ENCODE measurements at regions not wholly inside any gene's neighbourhood (a gene's known extent, or its start where the extent isn't known, plus 50 kb on each side); places are given as distances from the start of the nearest gene placed in this dataset.

GRCh38 chr9:17863213-17863883 lies 284.5 kb downstream of the SH3GL2 start:
- POLR2A ChIA-PET = no interaction called here
- no peak for DNase-seq (ENCODE audit: low read depth in 1 of 2, low spot score in 1 of 2)
- H3K4me1 ChIP-seq = no peaks in the 10 kb centered on the region
- no peak overlapping the region for H3K27ac ChIP-seq
- no peaks in the 10 kb centered on the region for H3K9me3 ChIP-seq
- H3K4me2 ChIP-seq = no peak overlapping the region
- H3K4me3 ChIP-seq = no peak overlapping the region
- TF ChIP-seq E2F6 (IDR thresholded peaks at IDR 0.05; ENCODE audit: borderline replicate concordance, low read depth) (no peak), RNF2 (IDR thresholded peaks at IDR 0.05; ENCODE audit: borderline replicate concordance, low read depth) (no peak), REST (IDR thresholded peaks at IDR 0.05) (no peak), CBX8 (IDR thresholded peaks at IDR 0.05) (no peak), ESRRA (IDR thresholded peaks at IDR 0.05; ENCODE audit: borderline replicate concordance, low read length) (no peak), HMGXB4 (CRISPR knock-in tag; IDR thresholded peaks at IDR 0.05; ENCODE audit: borderline replicate concordance) (no peak), MAZ (IDR thresholded peaks at IDR 0.05; ENCODE audit: borderline replicate concordance, low read depth, low read length) (no peak), HDAC2 (IDR thresholded peaks at IDR 0.05) (no peak), RARB (CRISPR knock-in tag; IDR thresholded peaks at IDR 0.05) (no peak), CTCF (IDR thresholded peaks at IDR 0.05) (no peak), RCOR1 (IDR thresholded peaks at IDR 0.05; ENCODE audit: low read depth, low read length) (no peak), CHD2 (IDR thresholded peaks at IDR 0.05; ENCODE audit: low read length, partially characterized antibody) (no peak)
- TF ChIP-seq, protein P1, sequence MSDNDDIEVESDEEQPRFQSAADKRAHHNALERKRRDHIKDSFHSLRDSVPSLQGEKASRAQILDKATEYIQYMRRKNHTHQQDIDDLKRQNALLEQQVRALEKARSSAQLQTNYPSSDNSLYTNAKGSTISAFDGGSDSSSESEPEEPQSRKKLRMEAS (IDR thresholded peaks at IDR 0.05) = no peak
- WGBS (ENCODE audit: missing lambda C conversion rate) = 6% methylated on average over 4 of the region's 4 CpGs
- CTCF ChIA-PET = interaction anchor here (1.5 to 1.7 kb wide), 2 partner anchors 10 to 25 kb away, joined by 4 read pairs; no protein-coding TSS in a partner anchor
- no peak for ATAC-seq
- no peak for FAIRE-seq

DNA sequence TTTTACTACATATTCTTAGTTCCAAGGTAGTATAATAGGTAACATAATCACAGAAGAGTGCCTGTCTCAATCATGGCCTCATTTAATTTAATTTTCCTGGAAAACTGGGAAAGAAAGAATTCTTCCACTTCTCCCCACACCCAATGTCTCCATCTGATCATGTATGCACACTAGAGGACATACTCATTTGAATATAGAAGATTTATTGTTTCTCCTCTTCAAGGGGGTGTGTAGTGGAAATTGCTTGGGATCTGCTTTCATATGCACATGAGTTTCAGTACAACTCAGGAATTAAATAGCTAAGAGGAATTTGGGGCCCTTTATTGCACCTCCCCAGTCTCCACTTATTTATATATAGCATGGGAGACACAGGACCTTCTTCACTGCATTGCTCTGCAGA lies 285.1 kb downstream of the SH3GL2 start:
- Histone ChIP-seq H3K4me3 (no peak overlapping the region), H3K4me1 (no peaks in the 10 kb centered on the region), H3K4me2 (no peak overlapping the region), H3K9me3 (no peaks in the 10 kb centered on the region), H3K27ac (no peak overlapping the region)
- ChIA-PET POLR2A (no interaction called here), CTCF (interaction anchor here (1.5 kb wide), 1 partner anchor 10 kb away, joined by 4 read pairs; no protein-coding TSS in a partner anchor)
- FAIRE-seq (no peak), ATAC-seq (no peak), DNase-seq (ENCODE audit: low read depth in 1 of 2, low spot score in 1 of 2) (no peak)
- TF ChIP-seq GATA3 (IDR thresholded peaks at IDR 0.05; ENCODE audit: borderline replicate concordance) = no peak
- TF ChIP-seq, protein P2, sequence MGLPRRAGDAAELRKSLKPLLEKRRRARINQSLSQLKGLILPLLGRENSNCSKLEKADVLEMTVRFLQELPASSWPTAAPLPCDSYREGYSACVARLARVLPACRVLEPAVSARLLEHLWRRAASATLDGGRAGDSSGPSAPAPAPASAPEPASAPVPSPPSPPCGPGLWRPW (IDR thresholded peaks at IDR 0.05) = no peak
- TF ChIP-seq HDAC2 (IDR thresholded peaks at IDR 0.05) = no peak

Measured in A549 (cell line).